ENCODE measurements at regions not wholly inside any gene's neighbourhood (a gene's known extent, or its start where the extent isn't known, plus 50 kb on each side); places are given as distances from the start of the nearest gene placed in this dataset.
"Not testable (repeated sequence)": the region's sequence is repeated elsewhere in the genome, so short reads cannot be mapped to it uniquely, and the experiment has no call there.

GRCh38 chr17:27065588-27065987 lies 228.3 kb upstream of the WSB1 start:
- DNase-seq (ENCODE audit: low read depth) = no peak

GRCh38 chr17:27066315-27066714 lies 227.6 kb upstream of the WSB1 start:
- DNase-seq (ENCODE audit: low read depth) = no peak

- no peak for DNase-seq (ENCODE audit: low read depth)
Measured at GRCh38 chr17:27069842-27070508, 223.9 kb upstream of the WSB1 start.

- DNase-seq (ENCODE audit: low read depth) = no peak
Measured at GRCh38 chr17:27070836-27071235, 223.1 kb upstream of the WSB1 start.

GRCh38 chr17:27072885-27073284 lies 221.0 kb upstream of the WSB1 start:
- no peak for DNase-seq (ENCODE audit: low read depth)

GRCh38 chr17:27076814-27077213 lies 217.1 kb upstream of the WSB1 start:
- no peak for DNase-seq (ENCODE audit: low read depth)

- DNase-seq (ENCODE audit: low read depth) = no peak
Measured at GRCh38 chr17:27078296-27078695, 215.6 kb upstream of the WSB1 start.

- DNase-seq (ENCODE audit: low read depth) = no peak
Measured at GRCh38 chr17:27079660-27080059, 214.3 kb upstream of the WSB1 start.

- DNase-seq (ENCODE audit: low read depth) = no peak
Measured at GRCh38 chr17:27081002-27081638, 212.8 kb upstream of the WSB1 start.

GRCh38 chr17:27082023-27082774 lies 211.7 kb upstream of the WSB1 start:
- no peak for DNase-seq (ENCODE audit: low read depth)

- DNase-seq (ENCODE audit: low read depth) = no peak
Measured at GRCh38 chr17:27082775-27083154, 211.1 kb upstream of the WSB1 start.

GRCh38 chr17:27083408-27084185 lies 210.3 kb upstream of the WSB1 start:
- no peak for DNase-seq (ENCODE audit: low read depth)

- DNase-seq (ENCODE audit: low read depth) = no peak
Measured at GRCh38 chr17:27085517-27085916, 208.4 kb upstream of the WSB1 start.

- DNase-seq (ENCODE audit: low read depth) = no peak
Measured at GRCh38 chr17:27086526-27086925, 207.4 kb upstream of the WSB1 start.

- DNase-seq (ENCODE audit: low read depth) = no peak
Measured at GRCh38 chr17:27087935-27088766, 205.8 kb upstream of the WSB1 start.

- no peak for DNase-seq (ENCODE audit: low read depth)
Measured at GRCh38 chr17:27088767-27089078, 205.2 kb upstream of the WSB1 start.

- not testable (repeated sequence) for DNase-seq (ENCODE audit: low read depth)
Measured at GRCh38 chr17:27089079-27089928, 204.6 kb upstream of the WSB1 start.

GRCh38 chr17:27089929-27090247 lies 204.0 kb upstream of the WSB1 start:
- DNase-seq (ENCODE audit: low read depth) = no peak

GRCh38 chr17:27090450-27091042 lies 203.4 kb upstream of the WSB1 start:
- DNase-seq (ENCODE audit: low read depth) = not testable (repeated sequence)

- DNase-seq (ENCODE audit: low read depth) = no peak
Measured at GRCh38 chr17:27091043-27091497, 202.8 kb upstream of the WSB1 start.

All from RPMI7951 (cell line).